ENCODE measurements at regions not wholly inside any gene's neighbourhood (a gene's known extent, or its start where the extent isn't known, plus 50 kb on each side); places are given as distances from the start of the nearest gene placed in this dataset.

DNA sequence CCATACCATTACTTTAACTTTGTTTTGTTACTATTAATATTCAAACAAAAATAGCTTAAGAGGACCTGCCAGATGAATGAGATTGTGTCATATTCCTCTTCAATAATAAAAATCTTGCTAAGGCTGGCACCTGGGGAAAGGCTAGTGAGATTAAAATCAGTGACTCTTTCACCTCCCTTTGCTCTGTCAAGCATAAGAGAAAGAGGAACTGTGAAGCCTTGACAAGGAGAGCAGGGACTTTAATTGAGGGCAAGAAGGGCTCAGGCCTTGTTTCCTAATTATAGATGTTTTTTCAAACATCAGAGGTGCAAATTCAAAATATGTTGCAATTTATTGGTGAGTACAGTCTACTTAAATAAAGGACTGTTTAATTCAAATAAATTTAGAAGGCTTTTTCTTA, 91.7 kb downstream of the SPATA31D1 start:
- TF ChIP-seq CTCF (IDR thresholded peaks at IDR 0.05; ENCODE audit: insufficient read depth, low read length, poor library complexity, severe bottlenecking) (no peak), EZH2phosphoT487 (conservative IDR thresholded peaks at IDR 0.05; ENCODE audit: low read length) (no peak)
